ENCODE measurements at regions not wholly inside any gene's neighbourhood (a gene's known extent, or its start where the extent isn't known, plus 50 kb on each side); places are given as distances from the start of the nearest gene placed in this dataset.

DNA sequence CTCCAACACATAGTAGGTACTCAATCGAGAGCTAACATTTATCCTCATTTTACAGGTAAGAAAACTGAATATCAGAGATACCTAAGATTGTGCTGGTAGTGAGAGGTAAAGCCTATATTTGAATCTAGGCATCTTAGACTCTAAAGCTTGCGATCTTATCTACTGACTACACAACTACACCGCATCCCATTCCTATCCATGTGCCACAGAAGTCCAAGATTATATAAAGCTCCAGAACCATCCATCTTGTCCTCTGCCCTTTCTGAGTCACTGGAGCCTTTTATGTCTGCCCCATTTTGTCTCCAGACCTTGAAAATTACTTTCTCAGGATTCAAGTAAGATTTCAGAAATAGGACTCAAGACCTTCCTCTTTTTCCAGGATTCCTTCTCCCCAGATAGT, 84.4 kb downstream of the OR5AK2 start:
- BruUV-seq (replicated peaks): no TSS peak

DNA sequence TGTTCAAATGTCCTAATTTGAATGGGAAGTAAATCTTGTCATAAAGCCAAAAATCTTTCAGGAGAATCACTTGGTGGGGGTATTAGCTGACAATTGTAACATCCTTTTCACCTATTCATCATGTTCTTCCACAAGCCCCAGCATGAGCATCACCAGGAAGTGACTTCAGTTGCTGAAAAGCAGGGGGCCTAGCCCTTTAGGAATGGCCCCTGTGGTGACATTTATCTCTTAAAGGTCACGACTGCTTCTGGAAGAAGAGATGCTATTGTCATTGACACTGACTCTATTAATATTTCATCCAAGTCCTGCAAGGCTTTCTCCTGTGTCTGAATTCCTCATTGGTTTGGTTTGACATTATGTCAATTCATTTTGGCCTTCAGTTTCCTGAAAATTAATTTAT, 92.6 kb downstream of the OR5AK2 start:
- intact Hi-C loops (cut with micrococcal nuclease; ENCODE audit: unreplicated experiment): no loop called here
- Mint-ChIP-seq H3K4me3 (ENCODE audit: unreplicated experiment) (no peak overlapping the region), H3K9me3 (ENCODE audit: unreplicated experiment) (no peaks in the 10 kb centered on the region), H3K27ac (ENCODE audit: unreplicated experiment) (no peak overlapping the region), H3K36me3 (ENCODE audit: insufficient read depth, unreplicated experiment) (no peaks in the 10 kb centered on the region), H3K27me3 (ENCODE audit: insufficient read depth, unreplicated experiment) (peaks cover 2% of the 10 kb centered on the region), H3K4me1 (ENCODE audit: low read depth, unreplicated experiment) (no peaks in the 10 kb centered on the region)
- TF ChIP-seq, protein P1, sequence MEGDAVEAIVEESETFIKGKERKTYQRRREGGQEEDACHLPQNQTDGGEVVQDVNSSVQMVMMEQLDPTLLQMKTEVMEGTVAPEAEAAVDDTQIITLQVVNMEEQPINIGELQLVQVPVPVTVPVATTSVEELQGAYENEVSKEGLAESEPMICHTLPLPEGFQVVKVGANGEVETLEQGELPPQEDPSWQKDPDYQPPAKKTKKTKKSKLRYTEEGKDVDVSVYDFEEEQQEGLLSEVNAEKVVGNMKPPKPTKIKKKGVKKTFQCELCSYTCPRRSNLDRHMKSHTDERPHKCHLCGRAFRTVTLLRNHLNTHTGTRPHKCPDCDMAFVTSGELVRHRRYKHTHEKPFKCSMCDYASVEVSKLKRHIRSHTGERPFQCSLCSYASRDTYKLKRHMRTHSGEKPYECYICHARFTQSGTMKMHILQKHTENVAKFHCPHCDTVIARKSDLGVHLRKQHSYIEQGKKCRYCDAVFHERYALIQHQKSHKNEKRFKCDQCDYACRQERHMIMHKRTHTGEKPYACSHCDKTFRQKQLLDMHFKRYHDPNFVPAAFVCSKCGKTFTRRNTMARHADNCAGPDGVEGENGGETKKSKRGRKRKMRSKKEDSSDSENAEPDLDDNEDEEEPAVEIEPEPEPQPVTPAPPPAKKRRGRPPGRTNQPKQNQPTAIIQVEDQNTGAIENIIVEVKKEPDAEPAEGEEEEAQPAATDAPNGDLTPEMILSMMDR (IDR thresholded peaks at IDR 0.05; ENCODE audit: insufficient read depth in 1 of 2, low read depth in 1 of 2, low read length in 1 of 2, severe bottlenecking in 1 of 2, unreplicated experiment in 1 of 2): no peak
- Histone ChIP-seq H3K36me3 (ENCODE audit: control insufficient read depth, insufficient read depth, low read length) (no peaks in the 10 kb centered on the region), H3K27me3 (replicated peaks; ENCODE audit: control insufficient read depth, insufficient read depth, low read length) (no peaks in the 10 kb centered on the region), H3K4me1 (no peaks in the 10 kb centered on the region), H3K9me3 (no peaks in the 10 kb centered on the region), H3K4me3 (ENCODE audit: low read depth, low read length) (no peak overlapping the region)
- POLR2A ChIA-PET: no interaction called here
- DNase-seq: no peak
- BruUV-seq (replicated peaks): no TSS peak
- CTCF ChIA-PET: no interaction called here

More for the DNA sequence above, 84.4 kb downstream of the OR5AK2 start:
- intact Hi-C loops (cut with micrococcal nuclease; ENCODE audit: unreplicated experiment): no loop called here
- Mint-ChIP-seq H3K4me3 (ENCODE audit: unreplicated experiment) (no peak overlapping the region), H3K27ac (ENCODE audit: unreplicated experiment) (no peak overlapping the region), H3K9me3 (ENCODE audit: unreplicated experiment) (no peaks in the 10 kb centered on the region), H3K36me3 (ENCODE audit: insufficient read depth, unreplicated experiment) (no peaks in the 10 kb centered on the region), H3K27me3 (ENCODE audit: insufficient read depth, unreplicated experiment) (no peaks in the 10 kb centered on the region), H3K4me1 (ENCODE audit: low read depth, unreplicated experiment) (no peaks in the 10 kb centered on the region)
- H3K9me3 ChIP-seq: no peaks in the 10 kb centered on the region
- no peak overlapping the region for H3K4me3 ChIP-seq (ENCODE audit: low read depth, low read length)
- H3K4me1 ChIP-seq: no peaks in the 10 kb centered on the region
- ChIA-PET CTCF (no interaction called here), POLR2A (no interaction called here)
- H3K36me3 ChIP-seq (ENCODE audit: control insufficient read depth, insufficient read depth, low read length): no peaks in the 10 kb centered on the region
- no peak for DNase-seq
- H3K27me3 ChIP-seq (replicated peaks; ENCODE audit: control insufficient read depth, insufficient read depth, low read length): no peaks in the 10 kb centered on the region
- TF ChIP-seq, protein P1 (IDR thresholded peaks at IDR 0.05; ENCODE audit: insufficient read depth in 1 of 2, low read depth in 1 of 2, low read length in 1 of 2, severe bottlenecking in 1 of 2, unreplicated experiment in 1 of 2): no peak

DNA sequence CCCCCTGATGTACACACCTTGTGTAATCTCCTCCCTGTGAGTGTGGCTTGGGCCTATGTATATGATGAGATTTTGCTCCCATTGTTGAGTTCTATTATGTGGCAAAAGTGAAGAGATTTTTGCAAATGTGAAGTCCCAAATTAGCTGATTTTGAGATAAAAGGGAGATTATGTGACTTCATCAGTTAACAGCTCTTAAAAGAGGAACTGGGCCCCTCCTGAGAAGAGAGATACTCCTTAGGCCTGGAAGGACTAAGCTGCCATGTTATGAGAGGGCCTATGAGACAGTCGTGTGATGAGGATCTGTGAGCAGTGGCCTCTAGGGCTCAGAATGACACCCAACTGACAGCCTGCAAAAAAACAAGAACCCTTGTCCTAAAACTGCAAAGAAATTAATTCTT, 93.4 kb downstream of the OR5AK2 start:
- TF ChIP-seq, protein P1 (IDR thresholded peaks at IDR 0.05; ENCODE audit: insufficient read depth in 1 of 2, low read depth in 1 of 2, low read length in 1 of 2, severe bottlenecking in 1 of 2, unreplicated experiment in 1 of 2): no peak
- DNase-seq: no peak
- no peaks in the 10 kb centered on the region for H3K27me3 ChIP-seq (replicated peaks; ENCODE audit: control insufficient read depth, insufficient read depth, low read length)
- H3K36me3 ChIP-seq (ENCODE audit: control insufficient read depth, insufficient read depth, low read length): no peaks in the 10 kb centered on the region
- H3K4me3 ChIP-seq (ENCODE audit: low read depth, low read length): no peak overlapping the region
- peaks cover 2% of the 10 kb centered on the region for H3K27me3 Mint-ChIP-seq (ENCODE audit: insufficient read depth, unreplicated experiment)
- no peaks in the 10 kb centered on the region for H3K9me3 Mint-ChIP-seq (ENCODE audit: unreplicated experiment)
- no peaks in the 10 kb centered on the region for H3K36me3 Mint-ChIP-seq (ENCODE audit: insufficient read depth, unreplicated experiment)
- no peak overlapping the region for H3K4me3 Mint-ChIP-seq (ENCODE audit: unreplicated experiment)
- intact Hi-C loops (cut with micrococcal nuclease; ENCODE audit: unreplicated experiment): no loop called here
- H3K27ac Mint-ChIP-seq (ENCODE audit: unreplicated experiment): no peak overlapping the region
- H3K9me3 ChIP-seq: no peaks in the 10 kb centered on the region
- no peaks in the 10 kb centered on the region for H3K4me1 ChIP-seq
- no TSS peak for BruUV-seq (replicated peaks)
- H3K4me1 Mint-ChIP-seq (ENCODE audit: low read depth, unreplicated experiment): no peaks in the 10 kb centered on the region
- CTCF ChIA-PET: interaction anchor here (0.6 kb wide), 1 partner anchor 221 kb away, joined by 3 read pairs; no protein-coding TSS in a partner anchor
- POLR2A ChIA-PET: interaction anchor here (0.6 kb wide), 1 partner anchor 133 kb away, joined by 3 read pairs; no protein-coding TSS in a partner anchor

All from Caco-2 (cell line).